H1 (cell line): ENCODE measurements at regions not wholly inside any gene's neighbourhood (a gene's known extent, or its start where the extent isn't known, plus 50 kb on each side); places are given as distances from the start of the nearest gene placed in this dataset.

Experiments
- CEBPB ChIP-seq: IDR thresholded peaks from 2 replicates; pipeline ENCODE4 v1.6.1; 2012; ENCODE audit warnings: low read depth, low read length
- CHD2 ChIP-seq: IDR thresholded peaks from 2 replicates; pipeline ENCODE4 v1.6.1; 2012; ENCODE audit warnings: low read length, improper control_type of control experiment
- CTCF ChIP-seq, 3 experiments: IDR thresholded peaks; 1 replicate in 2 of 3; 2 replicates in 1 of 3; pipeline versions ENCODE4 v1.5.1 to v1.6.1; 2011; ENCODE audit warnings: low read length in 3 of 3, mild to moderate bottlenecking in 3 of 3, inconsistent platforms in 2 of 3, low read depth in 1 of 3, moderate library complexity in 1 of 3; ENCODE audit not compliant: insufficient read depth in 1 of 3; ENCODE audit errors: control extremely low read depth in 1 of 3
- EP300 ChIP-seq, 2 experiments: IDR thresholded peaks; 1 replicate in 1 of 2; 2 replicates in 1 of 2; pipeline ENCODE4 v1.6.1; 2011 to 2012; ENCODE audit warnings: low read depth in 2 of 2, low read length in 2 of 2, mild to moderate bottlenecking in 2 of 2, borderline replicate concordance in 1 of 2, inconsistent platforms in 1 of 2, moderate library complexity in 1 of 2
- POLR2A ChIP-seq, 2 experiments: IDR thresholded peaks; 1 replicate in 1 of 2; 2 replicates in 1 of 2; pipeline ENCODE4 v1.6.1; 2011; ENCODE audit warnings: low read depth in 2 of 2, low read length in 2 of 2, mild to moderate bottlenecking in 2 of 2; ENCODE audit errors: control extremely low read depth in 1 of 2
- POLR2AphosphoS5 ChIP-seq: IDR thresholded peaks from 2 replicates; pipeline ENCODE4 v1.6.1; 2011; ENCODE audit warnings: low read depth, low read length
- TCF12 ChIP-seq: IDR thresholded peaks from 2 replicates; pipeline ENCODE4 v1.6.1; 2011; ENCODE audit warnings: low read depth, mild to moderate bottlenecking, low read length

GRCh38 chr7:9504678-9505077, 1071.3 kb downstream of the NXPH1 start:
- no peak for TF ChIP-seq POLR2AphosphoS5
- no peak for TF ChIP-seq EP300 (IDR thresholded peaks at IDR 0.05; ENCODE audit: borderline replicate concordance in 1 of 2, low read depth in 2 of 2, low read length in 2 of 2)
- TF ChIP-seq POLR2A (IDR thresholded peaks at IDR 0.05; ENCODE audit: control extremely low read depth in 1 of 2, low read depth in 2 of 2, low read length in 2 of 2) = no peak
- no peak for TF ChIP-seq CTCF (IDR thresholded peaks at IDR 0.05; ENCODE audit: control extremely low read depth in 1 of 3, insufficient read depth in 1 of 3, low read depth in 1 of 3, low read length in 3 of 3)
- TF ChIP-seq CEBPB = no peak
- TF ChIP-seq TCF12 = no peak
- no peak for TF ChIP-seq CHD2
